ENCODE measurements at regions not wholly inside any gene's neighbourhood (a gene's known extent, or its start where the extent isn't known, plus 50 kb on each side); places are given as distances from the start of the nearest gene placed in this dataset.

DNA sequence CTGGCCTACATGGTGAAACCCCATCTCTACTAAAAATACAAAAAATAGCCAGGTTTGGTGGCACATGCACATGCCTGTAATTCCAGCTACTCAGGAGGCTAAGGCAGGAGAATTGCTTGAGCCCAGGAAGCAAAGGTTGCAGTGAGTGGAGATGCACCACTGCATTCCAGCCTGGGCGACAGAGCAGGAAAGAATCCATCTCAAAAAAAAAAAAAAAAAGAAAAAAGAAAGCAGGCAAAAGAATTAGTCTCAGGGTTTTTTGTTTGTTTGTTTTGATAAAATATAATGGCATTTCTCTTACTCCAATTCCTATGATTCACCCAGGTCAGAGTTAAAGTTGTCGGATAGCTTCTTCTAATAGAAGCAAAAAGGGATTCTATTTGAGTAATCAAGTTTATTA is 67.0 kb upstream of the ATG10 start:
- H3K4me3 ChIP-seq (ENCODE audit: control insufficient read depth, low read depth, low read length): no peak overlapping the region
- no peak for DNase-seq (ENCODE audit: low read depth)
- TF ChIP-seq, protein P1, sequence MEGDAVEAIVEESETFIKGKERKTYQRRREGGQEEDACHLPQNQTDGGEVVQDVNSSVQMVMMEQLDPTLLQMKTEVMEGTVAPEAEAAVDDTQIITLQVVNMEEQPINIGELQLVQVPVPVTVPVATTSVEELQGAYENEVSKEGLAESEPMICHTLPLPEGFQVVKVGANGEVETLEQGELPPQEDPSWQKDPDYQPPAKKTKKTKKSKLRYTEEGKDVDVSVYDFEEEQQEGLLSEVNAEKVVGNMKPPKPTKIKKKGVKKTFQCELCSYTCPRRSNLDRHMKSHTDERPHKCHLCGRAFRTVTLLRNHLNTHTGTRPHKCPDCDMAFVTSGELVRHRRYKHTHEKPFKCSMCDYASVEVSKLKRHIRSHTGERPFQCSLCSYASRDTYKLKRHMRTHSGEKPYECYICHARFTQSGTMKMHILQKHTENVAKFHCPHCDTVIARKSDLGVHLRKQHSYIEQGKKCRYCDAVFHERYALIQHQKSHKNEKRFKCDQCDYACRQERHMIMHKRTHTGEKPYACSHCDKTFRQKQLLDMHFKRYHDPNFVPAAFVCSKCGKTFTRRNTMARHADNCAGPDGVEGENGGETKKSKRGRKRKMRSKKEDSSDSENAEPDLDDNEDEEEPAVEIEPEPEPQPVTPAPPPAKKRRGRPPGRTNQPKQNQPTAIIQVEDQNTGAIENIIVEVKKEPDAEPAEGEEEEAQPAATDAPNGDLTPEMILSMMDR (IDR thresholded peaks at IDR 0.05; ENCODE audit: control insufficient read depth, insufficient read depth, low read depth, low read length, missing control alignments): no peak

DNA sequence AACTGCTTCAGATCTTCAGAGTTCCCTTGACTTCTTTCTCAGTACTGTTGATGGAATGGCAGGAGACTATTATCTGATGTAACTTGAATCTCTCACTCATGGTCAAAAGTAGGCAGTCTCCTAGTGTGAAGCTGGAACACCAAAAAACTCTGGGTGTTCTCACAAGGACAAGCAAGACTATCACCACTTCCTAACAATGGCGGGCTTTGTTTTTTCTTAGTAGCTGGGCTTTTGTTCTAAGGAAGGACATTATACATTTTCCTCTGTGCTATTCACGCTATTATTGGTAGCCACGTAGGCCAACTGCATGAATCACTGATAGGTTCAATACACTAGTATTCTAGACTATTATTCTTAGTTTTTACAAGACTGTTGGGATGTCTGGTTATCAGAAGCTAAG is 67.7 kb upstream of the ATG10 start:
- no peak overlapping the region for H3K4me3 ChIP-seq (ENCODE audit: control insufficient read depth, low read depth, low read length)
- no peak for DNase-seq (ENCODE audit: low read depth)
- TF ChIP-seq, protein P1 (IDR thresholded peaks at IDR 0.05; ENCODE audit: control insufficient read depth, insufficient read depth, low read depth, low read length, missing control alignments): no peak

DNA sequence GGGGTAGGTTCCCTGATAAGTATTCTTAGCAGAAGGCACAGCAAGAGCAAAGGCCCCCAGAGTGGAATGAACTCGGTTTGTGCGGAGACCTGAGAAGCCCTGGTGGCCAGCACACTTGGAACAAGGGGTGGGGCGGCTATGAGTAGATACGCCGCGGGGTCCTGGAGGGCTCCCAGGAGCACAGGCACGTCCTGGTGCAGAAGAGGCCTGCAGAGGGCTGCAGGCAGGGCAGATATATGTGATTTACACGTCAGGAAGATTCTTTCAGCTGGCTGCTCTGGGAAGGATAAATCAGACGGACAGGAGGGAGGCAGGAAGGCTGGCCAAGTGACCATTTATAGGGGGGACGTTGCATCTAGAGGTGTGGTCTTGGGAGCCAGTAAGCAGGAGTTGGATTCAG is 70.2 kb upstream of the ATG10 start:
- no peak for DNase-seq (ENCODE audit: low read depth)
- TF ChIP-seq, protein P1 (IDR thresholded peaks at IDR 0.05; ENCODE audit: control insufficient read depth, insufficient read depth, low read depth, low read length, missing control alignments): no peak
- no peak overlapping the region for H3K4me3 ChIP-seq (ENCODE audit: control insufficient read depth, low read depth, low read length)

DNA sequence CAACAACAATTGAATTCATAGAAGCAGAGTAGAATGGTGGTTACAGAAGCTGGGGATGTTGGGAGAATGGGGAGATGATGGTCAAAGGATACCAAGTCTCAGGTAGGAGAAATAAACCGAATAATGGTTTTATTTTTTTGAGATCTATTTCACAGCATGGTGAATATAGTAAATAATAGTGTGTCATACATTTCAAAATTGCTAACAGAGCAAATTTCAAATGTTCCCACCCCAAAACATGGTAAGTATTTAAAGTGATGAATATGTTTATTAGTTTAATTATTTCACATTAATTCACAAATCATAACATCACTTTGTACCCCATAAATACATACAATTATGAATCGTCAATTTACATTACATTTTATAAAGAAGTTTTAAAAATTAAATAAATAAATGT is 72.7 kb upstream of the ATG10 start:
- no peak overlapping the region for H3K4me3 ChIP-seq (ENCODE audit: control insufficient read depth, low read depth, low read length)

DNA sequence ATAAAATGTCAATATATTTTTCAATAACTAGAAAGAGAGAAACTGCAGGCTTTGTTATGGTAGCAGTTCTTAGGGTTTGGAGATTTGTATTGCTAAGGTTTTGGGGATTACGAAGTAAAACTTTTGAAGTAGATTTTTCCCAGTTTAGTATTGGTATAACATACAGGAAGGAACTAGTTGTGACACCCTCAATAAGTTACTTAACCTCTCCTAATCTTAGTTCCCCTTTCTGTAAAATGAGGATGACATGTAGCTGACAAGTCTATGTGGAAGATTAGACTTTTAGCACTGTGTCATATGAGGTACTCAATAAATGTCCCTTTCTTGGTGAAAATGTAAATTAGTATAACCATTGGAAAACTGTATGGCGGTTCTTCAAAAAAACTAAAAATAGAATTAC is 73.4 kb upstream of the ATG10 start:
- no peak for DNase-seq (ENCODE audit: low read depth)
- H3K4me3 ChIP-seq (ENCODE audit: control insufficient read depth, low read depth, low read length): no peak overlapping the region
- TF ChIP-seq, protein P1 (IDR thresholded peaks at IDR 0.05; ENCODE audit: control insufficient read depth, insufficient read depth, low read depth, low read length, missing control alignments): no peak

More for the DNA sequence above, 72.7 kb upstream of the ATG10 start:
- DNase-seq (ENCODE audit: low read depth): no peak
- TF ChIP-seq, protein P1 (IDR thresholded peaks at IDR 0.05; ENCODE audit: control insufficient read depth, insufficient read depth, low read depth, low read length, missing control alignments): no peak

DNA sequence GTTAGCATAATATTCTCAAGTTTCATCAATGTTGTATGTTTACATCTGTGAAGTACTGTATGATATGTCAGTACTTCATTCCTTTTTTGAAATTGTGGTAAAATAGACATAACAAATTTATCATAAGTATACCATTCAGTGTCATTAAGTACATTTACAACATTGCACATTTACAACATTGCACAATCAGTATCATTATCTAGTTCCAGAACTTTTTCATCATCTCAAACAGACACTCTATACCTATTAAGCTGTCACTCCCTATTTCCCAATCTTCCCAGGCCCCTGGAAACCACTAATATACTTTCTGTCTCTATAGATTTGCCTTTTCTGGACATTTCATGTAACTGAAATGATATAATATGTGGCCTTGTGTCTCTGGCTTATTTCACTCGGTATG is 75.1 kb upstream of the ATG10 start:
- no peak for DNase-seq (ENCODE audit: low read depth)
- no peak overlapping the region for H3K4me3 ChIP-seq (ENCODE audit: control insufficient read depth, low read depth, low read length)
- TF ChIP-seq, protein P1 (IDR thresholded peaks at IDR 0.05; ENCODE audit: control insufficient read depth, insufficient read depth, low read depth, low read length, missing control alignments): no peak

DNA sequence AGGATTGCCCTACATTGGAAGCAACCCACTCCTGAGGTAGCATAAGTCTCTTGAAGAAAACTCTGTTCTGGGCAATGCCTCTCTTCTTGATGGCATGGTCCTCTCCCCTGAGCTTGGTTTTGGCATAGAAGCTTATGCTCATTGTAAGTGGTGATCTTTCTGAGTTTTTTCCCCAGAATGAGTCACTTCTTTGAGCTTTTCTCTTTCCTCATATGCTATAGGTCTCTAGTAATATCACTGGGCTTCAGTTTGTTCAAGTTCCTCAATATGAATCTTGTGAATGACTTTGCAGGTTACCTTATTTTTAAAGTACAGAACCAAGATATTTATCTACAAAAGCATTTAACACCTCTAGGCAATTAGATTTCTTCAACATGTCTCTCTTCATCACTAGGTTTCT is 76.5 kb upstream of the ATG10 start:
- no peak overlapping the region for H3K4me3 ChIP-seq (ENCODE audit: control insufficient read depth, low read depth, low read length)
- TF ChIP-seq, protein P1 (IDR thresholded peaks at IDR 0.05; ENCODE audit: control insufficient read depth, insufficient read depth, low read depth, low read length, missing control alignments): no peak
- DNase-seq (ENCODE audit: low read depth): no peak
